Stimulated activated CD8-positive, alpha-beta memory T cell treated with anti-CD3 and anti-CD28 coated beads, Interleukin-15, amount 100 ng/mL, for 4 hours (primary cell): ENCODE measurements at regions not wholly inside any gene's neighbourhood (a gene's known extent, or its start where the extent isn't known, plus 50 kb on each side); places are given as distances from the start of the nearest gene placed in this dataset.
"Not testable (repeated sequence)": the region's sequence is repeated elsewhere in the genome, so short reads cannot be mapped to it uniquely, and the experiment has no call there.

ENCODE experiments used
- DNase-seq, 2 donors: peaks; one replicate each; pipeline ENCODE4 v3.0.0-alpha.2; 2020; ENCODE audit warnings: low read depth in 2 of 2

GRCh38 chr4:178148106-178148505 is 705.9 kb upstream of the AGA start:
- DNase-seq, result no peak

DNA sequence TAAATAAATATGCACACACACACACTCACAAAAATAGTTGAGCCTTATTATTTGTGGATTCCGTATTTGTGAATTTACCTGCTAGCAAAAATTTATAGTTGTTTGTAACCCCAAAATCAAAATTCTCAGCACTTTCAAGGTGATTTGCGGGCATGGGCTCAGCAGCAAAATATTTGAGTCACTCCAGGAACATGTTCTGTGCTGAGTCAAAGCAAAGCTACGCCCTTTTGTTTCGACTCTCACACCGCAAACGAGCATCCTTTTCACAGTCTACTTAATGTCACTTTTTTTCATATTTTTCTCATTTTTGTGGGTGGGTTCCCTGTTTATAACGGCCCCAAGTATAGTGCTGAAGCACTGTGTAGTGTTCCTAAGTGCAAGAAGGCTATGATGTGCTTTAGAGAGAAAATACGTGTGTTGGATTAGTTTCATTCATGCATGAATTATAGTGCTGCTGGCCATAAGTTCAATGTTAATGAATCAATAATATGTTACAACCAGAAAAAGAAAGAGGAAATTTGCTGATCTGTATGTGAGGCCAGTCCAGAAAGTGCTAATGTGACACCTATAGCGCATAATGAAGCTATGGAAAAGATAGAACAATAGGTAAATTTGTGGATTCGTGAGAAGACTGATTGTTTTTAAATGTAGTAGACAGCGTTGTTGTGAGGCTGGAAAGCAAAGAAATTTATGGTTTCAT is 723.2 kb upstream of the AGA start:
- no peak for DNase-seq

DNA sequence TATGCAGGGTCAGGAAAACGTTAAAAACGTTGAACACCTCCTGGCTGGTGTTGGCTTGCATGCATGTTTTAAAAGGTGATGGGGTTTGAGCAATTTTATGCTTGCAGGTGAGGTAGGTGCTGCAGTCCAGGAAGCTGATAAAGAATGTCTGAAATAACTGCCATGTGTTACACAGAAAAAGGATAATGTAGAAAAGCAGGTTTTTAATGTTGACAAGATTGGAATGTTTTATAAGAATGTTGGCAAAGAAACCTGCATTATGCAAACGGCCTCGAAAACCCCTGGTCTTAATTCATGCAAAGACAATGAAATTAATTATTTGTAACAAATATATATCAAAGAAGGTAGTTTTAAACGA is 723.7 kb upstream of the AGA start:
- DNase-seq, result no peak

GRCh38 chr4:178173771-178174170 is 731.5 kb upstream of the AGA start:
- no peak for DNase-seq

- no peak for DNase-seq
Measured at GRCh38 chr4:178174756-178175155, 732.5 kb upstream of the AGA start.

- no peak for DNase-seq
Measured at GRCh38 chr4:178185517-178185916, 743.3 kb upstream of the AGA start.

DNA sequence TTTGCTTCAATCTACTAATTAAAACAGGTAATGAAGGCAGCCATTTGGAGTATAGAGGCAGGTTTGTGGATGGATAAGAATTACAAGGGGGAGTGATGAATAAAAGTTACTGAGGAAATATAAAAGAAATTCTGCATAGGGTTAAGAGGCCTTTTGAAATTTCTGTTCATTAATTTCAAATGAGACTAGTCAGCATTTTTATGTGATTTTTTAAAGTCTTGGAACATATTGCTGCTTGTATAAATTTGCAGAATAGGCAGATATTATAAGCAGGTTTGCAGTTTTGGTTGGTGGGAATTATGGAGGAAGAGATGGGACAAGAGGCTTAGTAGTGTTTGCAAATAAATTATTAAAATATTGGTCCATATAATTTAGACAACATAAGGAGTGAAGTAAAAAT is 750.4 kb upstream of the AGA start:
- DNase-seq, result no peak

GRCh38 chr4:178196751-178197374 is 754.6 kb upstream of the AGA start:
- no peak for DNase-seq

- no peak for DNase-seq
Measured at GRCh38 chr4:178198691-178199090, 756.5 kb upstream of the AGA start.

- DNase-seq, result no peak
Measured at GRCh38 chr4:178202422-178202821, 760.2 kb upstream of the AGA start.

- no peak for DNase-seq
Measured at GRCh38 chr4:178205826-178206225, 763.6 kb upstream of the AGA start.

DNA sequence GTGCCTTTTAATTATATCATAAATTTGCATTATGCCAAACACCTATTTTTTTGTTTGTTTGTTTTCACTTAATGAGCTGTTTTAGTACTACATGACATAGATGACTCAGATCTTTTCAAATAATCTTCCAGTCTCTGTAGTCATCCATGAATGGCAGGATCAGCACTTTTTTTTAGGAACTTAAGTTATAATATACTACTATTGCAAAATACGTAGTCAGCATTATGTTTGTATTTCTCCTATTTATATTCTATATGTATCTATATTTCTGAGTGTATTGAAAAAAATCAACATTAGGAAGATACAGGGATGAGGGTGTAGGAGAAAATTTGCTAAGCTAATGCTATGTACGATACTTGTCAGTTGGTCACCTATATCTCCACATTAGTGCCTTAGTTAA is 773.1 kb upstream of the AGA start:
- no peak for DNase-seq

DNA sequence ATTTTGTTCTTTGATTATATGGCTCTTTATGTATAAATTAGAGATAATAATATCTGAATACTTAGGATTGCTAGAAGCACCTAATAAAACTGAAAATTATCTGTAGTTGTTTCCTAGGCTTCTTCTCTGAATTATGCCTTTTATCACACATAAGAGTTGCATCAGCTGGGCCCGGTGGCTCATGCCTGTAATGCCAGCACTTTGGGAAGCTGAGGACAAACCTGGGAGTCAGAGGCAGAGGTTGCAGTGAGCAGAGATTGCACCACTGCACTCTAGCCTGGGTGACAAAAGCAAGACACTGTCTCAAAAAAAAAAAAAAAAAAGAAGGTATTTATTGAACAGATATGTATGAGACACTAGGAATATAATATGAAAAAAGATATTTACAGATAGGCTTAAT is 773.5 kb upstream of the AGA start:
- no peak for DNase-seq

DNA sequence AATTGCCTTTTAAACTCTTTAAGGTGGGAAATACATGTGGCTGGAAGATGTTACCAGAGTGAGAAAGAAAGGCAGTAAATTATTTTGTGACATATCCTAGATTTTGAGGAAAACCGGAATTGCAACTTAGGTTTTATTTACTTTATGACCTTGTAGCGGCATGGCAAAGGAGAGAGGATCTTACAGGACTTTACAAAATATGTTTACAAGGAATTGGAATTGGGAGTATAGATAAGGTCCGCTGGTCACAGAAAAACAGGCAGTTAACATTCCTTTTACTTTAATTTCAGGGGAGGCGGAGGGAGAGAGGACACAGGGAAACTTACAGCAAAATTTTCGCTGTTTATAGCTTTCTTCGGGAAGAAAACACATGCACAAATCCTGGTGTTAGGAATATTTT is 784.2 kb upstream of the AGA start:
- DNase-seq, result not testable (repeated sequence)

GRCh38 chr4:178233906-178234305 is 791.7 kb upstream of the AGA start:
- DNase-seq, result no peak

- DNase-seq, result no peak
Measured at GRCh38 chr4:178240891-178241290, 798.7 kb upstream of the AGA start.

GRCh38 chr4:178241601-178242118 is 799.4 kb upstream of the AGA start:
- no peak for DNase-seq

- no peak for DNase-seq
Measured at GRCh38 chr4:178242655-178243054, 800.4 kb upstream of the AGA start.

- no peak for DNase-seq
Measured at GRCh38 chr4:178244785-178245184, 802.5 kb upstream of the AGA start.

GRCh38 chr4:178255172-178255571 is 812.9 kb upstream of the AGA start:
- DNase-seq, result no peak

GRCh38 chr4:178258603-178259002 is 816.4 kb upstream of the AGA start:
- DNase-seq, result no peak

DNA sequence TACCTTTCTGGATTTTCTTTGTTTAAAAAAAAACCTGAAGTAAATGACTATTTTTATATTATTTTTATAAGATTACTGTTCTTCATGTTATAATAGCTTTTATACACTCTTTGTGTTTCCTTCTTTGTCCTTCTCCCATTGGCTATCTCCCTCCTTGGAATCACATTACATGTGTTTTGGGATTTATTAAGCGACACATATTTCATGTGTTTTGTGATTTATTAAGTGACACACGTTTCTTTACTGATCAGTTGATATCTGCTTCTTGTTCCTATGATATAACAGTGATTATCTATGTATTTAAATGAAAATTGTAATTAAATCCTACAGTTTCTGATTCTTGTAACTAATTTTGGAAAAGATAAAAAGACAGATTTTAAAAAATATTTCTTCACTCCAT is 817.3 kb upstream of the AGA start:
- DNase-seq, result no peak

GRCh38 chr4:178264001-178264400 is 821.8 kb upstream of the AGA start:
- no peak for DNase-seq

- DNase-seq, result no peak
Measured at GRCh38 chr4:178271386-178271785, 829.1 kb upstream of the AGA start.
